Neural progenitor cell (in vitro differentiated cells): ENCODE measurements at regions not wholly inside any gene's neighbourhood (a gene's known extent, or its start where the extent isn't known, plus 50 kb on each side); places are given as distances from the start of the nearest gene placed in this dataset.
"Not testable (repeated sequence)": the region's sequence is repeated elsewhere in the genome, so short reads cannot be mapped to it uniquely, and the experiment has no call there.

Experiments
- DNase-seq: peaks from one replicate; pipeline ENCODE4 v3.0.0-alpha.2; 2016; ENCODE audit warnings: low spot score
- H2AFZ ChIP-seq: fragments of 200-600 bp; sonication (generic); replicated peaks from 2 replicates; pipeline ENCODE4 v1.6.1; 2016; ENCODE audit warnings: antibody characterized with exemption
- H3F3A ChIP-seq: fragments of 200-600 bp; sonication (generic); 2 replicates; pipeline ENCODE4 v1.6.1; 2016; ENCODE audit warnings: antibody characterized with exemption, low read depth
- H3K27ac ChIP-seq: fragments of 200-600 bp; sonication (generic); 2 replicates; pipeline ENCODE4 v1.5.1; 2016; ENCODE audit warnings: mild to moderate bottlenecking
- H3K27me3 ChIP-seq: fragments of 200-600 bp; sonication (generic); 2 replicates; pipeline ENCODE4 v1.6.1; 2016; ENCODE audit warnings: mild to moderate bottlenecking, moderate library complexity
- H3K36me3 ChIP-seq: fragments of 200-600 bp; sonication (generic); 2 replicates; pipeline ENCODE4 v1.5.1; 2016
- H3K4me1 ChIP-seq: fragments of 200-600 bp; sonication (generic); 2 replicates; pipeline ENCODE4 v1.6.1; 2016; ENCODE audit warnings: mixed run types
- H3K4me2 ChIP-seq: fragments of 200-600 bp; sonication (generic); 2 replicates; pipeline ENCODE4 v1.6.1; 2016
- H3K4me3 ChIP-seq: fragments of 200-600 bp; sonication (generic); 2 replicates; pipeline ENCODE4 v1.5.1; 2016
- H3K79me2 ChIP-seq: fragments of 200-600 bp; sonication (generic); 2 replicates; pipeline ENCODE4 v1.6.1; 2016; ENCODE audit warnings: low read depth
- H3K9ac ChIP-seq: fragments of 200-600 bp; sonication (generic); 2 replicates; pipeline ENCODE4 v1.6.1; 2016
- H3K9me3 ChIP-seq: fragments of 200-600 bp; sonication (generic); 2 replicates; pipeline ENCODE4 v1.5.1; 2016; ENCODE audit warnings: low read depth
- H4K20me1 ChIP-seq: fragments of 200-600 bp; sonication (generic); 2 replicates; pipeline ENCODE4 v1.6.1; 2016; ENCODE audit warnings: low read depth
- H3K27ac Mint-ChIP-seq: 3 replicates; pipeline ENCODE4 v1.8.0; 2021; ENCODE audit warnings: mixed read lengths
- H3K27me3 Mint-ChIP-seq: 2 replicates; pipeline ENCODE4 v1.8.0; 2022; ENCODE audit warnings: low read depth, mild to moderate bottlenecking, inconsistent platforms, moderate library complexity, mixed read lengths; ENCODE audit not compliant: insufficient read depth
- H3K36me3 Mint-ChIP-seq: 3 replicates; pipeline ENCODE4 v1.8.0; 2021; ENCODE audit warnings: mixed read lengths
- H3K4me1 Mint-ChIP-seq: 3 replicates; pipeline ENCODE4 v1.8.0; 2021; ENCODE audit warnings: mixed read lengths
- H3K4me3 Mint-ChIP-seq: 3 replicates; pipeline ENCODE4 v1.8.0; 2021; ENCODE audit warnings: mild to moderate bottlenecking, moderate library complexity, mixed read lengths
- H3K9me3 Mint-ChIP-seq: 3 replicates; pipeline ENCODE4 v1.8.0; 2020; ENCODE audit warnings: mixed read lengths
- EZH2 ChIP-seq: fragments of 200-600 bp; sonication (generic); IDR thresholded peaks from 2 replicates; pipeline ENCODE4 v1.6.1; 2017; ENCODE audit warnings: antibody characterized with exemption, mild to moderate bottlenecking, moderate library complexity
- EZH2phosphoT487 ChIP-seq: fragments of 200-600 bp; sonication (generic); IDR thresholded peaks from 2 replicates; pipeline ENCODE4 v1.6.1; 2017; ENCODE audit warnings: antibody characterized with exemption
- TF ChIP-seq, protein P1 (sequence below): fragments of 200-600 bp; sonication (generic); IDR thresholded peaks from 2 replicates; pipeline ENCODE4 v1.5.1; 2017; ENCODE audit warnings: antibody characterized with exemption, mild to moderate bottlenecking

DNA sequence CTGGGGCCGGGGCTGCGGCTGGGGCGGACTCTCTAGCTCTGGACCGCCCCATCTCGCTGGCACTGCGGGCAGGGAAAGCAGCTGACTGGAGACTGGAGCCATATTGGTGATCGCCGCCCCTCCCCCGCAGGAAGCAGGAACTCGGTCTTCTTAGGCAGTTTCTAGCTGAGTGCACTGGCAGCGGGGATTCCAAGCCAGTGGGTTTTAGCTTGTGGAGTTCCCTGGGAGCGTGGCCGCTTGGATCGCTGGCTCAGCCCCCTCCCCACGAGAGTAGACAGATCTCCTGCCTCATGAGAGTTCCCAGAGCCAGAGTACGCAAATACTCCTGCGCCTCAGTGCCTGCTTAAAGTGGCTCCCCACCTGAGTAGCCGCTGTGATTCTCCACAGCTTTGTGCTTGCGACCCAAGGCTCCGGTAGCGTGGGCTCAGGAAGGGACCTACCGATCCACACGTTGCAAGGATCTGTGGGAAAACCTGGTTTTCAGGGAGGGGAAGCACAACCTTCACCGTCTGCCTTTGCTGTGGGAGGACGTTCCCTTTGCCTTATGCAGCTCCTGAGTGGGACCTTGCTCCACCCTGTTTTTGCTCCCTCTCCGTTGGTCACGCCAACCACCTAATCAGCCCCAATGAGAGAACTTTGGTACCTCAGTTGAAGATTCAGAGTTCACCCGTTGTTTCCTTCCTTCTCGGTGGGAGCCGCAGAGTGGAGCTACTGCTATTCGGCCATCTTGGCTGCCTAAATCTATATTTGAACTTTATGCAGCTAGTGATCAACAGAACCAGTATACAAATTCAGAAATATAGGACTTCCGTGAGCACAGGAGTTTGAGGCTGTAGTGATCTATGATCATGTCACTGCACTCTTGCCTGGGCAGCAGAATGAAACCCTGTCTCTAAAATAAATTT is 803.9 kb upstream of the PCDH10 start:
- no peak overlapping the region for H3K4me2 ChIP-seq
- Mint-ChIP-seq H3K27me3 (no peaks in the 10 kb centered on the region), H3K36me3 (no peaks in the 10 kb centered on the region), H3K27ac (no peak overlapping the region), H3K9me3 (peaks cover 3% of the 10 kb centered on the region), H3K4me3 (no peak overlapping the region), H3K4me1 (no peaks in the 10 kb centered on the region)
- no peaks in the 10 kb centered on the region for H3K4me1 ChIP-seq
- H3K79me2 ChIP-seq, result no peaks in the 10 kb centered on the region
- no peaks in the 10 kb centered on the region for H3K27me3 ChIP-seq
- no peaks in the 10 kb centered on the region for H3K9me3 ChIP-seq
- no peak overlapping the region for H3K9ac ChIP-seq
- no peak for DNase-seq
- no peaks in the 10 kb centered on the region for H3F3A ChIP-seq
- H2AFZ ChIP-seq, result no peak overlapping the region
- no peak overlapping the region for H3K27ac ChIP-seq
- no peaks in the 10 kb centered on the region for H3K36me3 ChIP-seq
- H3K4me3 ChIP-seq, result no peak overlapping the region
- no peak for TF ChIP-seq EZH2phosphoT487
- TF ChIP-seq EZH2, result no peak
- TF ChIP-seq, protein P1, sequence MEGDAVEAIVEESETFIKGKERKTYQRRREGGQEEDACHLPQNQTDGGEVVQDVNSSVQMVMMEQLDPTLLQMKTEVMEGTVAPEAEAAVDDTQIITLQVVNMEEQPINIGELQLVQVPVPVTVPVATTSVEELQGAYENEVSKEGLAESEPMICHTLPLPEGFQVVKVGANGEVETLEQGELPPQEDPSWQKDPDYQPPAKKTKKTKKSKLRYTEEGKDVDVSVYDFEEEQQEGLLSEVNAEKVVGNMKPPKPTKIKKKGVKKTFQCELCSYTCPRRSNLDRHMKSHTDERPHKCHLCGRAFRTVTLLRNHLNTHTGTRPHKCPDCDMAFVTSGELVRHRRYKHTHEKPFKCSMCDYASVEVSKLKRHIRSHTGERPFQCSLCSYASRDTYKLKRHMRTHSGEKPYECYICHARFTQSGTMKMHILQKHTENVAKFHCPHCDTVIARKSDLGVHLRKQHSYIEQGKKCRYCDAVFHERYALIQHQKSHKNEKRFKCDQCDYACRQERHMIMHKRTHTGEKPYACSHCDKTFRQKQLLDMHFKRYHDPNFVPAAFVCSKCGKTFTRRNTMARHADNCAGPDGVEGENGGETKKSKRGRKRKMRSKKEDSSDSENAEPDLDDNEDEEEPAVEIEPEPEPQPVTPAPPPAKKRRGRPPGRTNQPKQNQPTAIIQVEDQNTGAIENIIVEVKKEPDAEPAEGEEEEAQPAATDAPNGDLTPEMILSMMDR, result no peak
- H4K20me1 ChIP-seq, result no peaks in the 10 kb centered on the region

DNA sequence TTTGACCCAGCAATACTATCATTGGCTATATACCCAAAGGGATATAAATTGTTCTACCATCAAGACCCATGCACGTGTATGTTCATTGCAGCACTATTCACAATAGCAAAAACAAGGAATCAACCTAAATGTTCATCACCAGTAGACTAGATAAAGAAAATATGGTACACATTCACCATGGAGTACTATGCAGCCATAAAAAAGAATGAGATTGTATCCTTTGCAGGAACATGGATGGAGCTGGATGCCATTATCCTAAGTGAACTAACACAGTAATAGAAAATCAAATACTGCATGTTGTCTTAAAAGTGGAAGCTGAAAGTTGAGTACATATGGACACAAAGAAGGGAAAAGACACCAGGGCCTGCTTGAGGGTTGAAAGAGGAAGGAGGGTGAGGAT is 803.1 kb upstream of the PCDH10 start:
- DNase-seq, result no peak

DNA sequence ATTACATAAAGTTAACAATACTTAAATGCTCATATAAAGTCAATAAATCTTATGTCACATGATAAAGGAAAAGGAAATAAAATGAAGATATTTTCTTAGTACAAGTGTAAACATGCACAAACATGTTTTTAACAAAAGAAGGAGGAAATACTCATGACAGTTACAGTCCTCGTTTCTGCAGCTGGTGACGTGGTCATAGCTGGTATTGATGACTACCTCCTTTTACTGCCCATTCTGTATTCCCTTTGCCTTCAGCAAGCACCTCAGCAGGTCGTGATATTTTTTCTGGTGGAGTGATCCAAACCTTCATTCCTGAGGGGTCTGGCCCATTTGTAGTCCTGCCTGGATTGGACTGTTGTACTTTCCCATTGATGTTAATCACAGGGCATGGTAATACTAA is 797.5 kb upstream of the PCDH10 start:
- not testable (repeated sequence) for H3K9ac ChIP-seq, H3K4me3 Mint-ChIP-seq, H3K4me3 ChIP-seq, H3K4me1 Mint-ChIP-seq, H3K79me2 ChIP-seq, H3K27me3 Mint-ChIP-seq, H3K4me2 ChIP-seq, DNase-seq, H3K27me3 ChIP-seq, H3K4me1 ChIP-seq, H3K27ac Mint-ChIP-seq, H3K9me3 ChIP-seq, H4K20me1 ChIP-seq, H3K36me3 Mint-ChIP-seq, H3K27ac ChIP-seq, H3K36me3 ChIP-seq, H2AFZ ChIP-seq, H3F3A ChIP-seq
- peaks cover 10% of the 10 kb centered on the region for H3K9me3 Mint-ChIP-seq

More for the DNA sequence above, 803.1 kb upstream of the PCDH10 start:
- Histone ChIP-seq H3K9ac (no peak overlapping the region), H2AFZ (no peak overlapping the region), H4K20me1 (no peaks in the 10 kb centered on the region), H3F3A (no peaks in the 10 kb centered on the region), H3K27ac (no peak overlapping the region), H3K4me2 (no peak overlapping the region), H3K36me3 (no peaks in the 10 kb centered on the region), H3K4me3 (no peak overlapping the region), H3K9me3 (no peaks in the 10 kb centered on the region), H3K27me3 (no peaks in the 10 kb centered on the region), H3K79me2 (no peaks in the 10 kb centered on the region), H3K4me1 (no peaks in the 10 kb centered on the region)
- H3K27ac Mint-ChIP-seq, result no peak overlapping the region
- TF ChIP-seq EZH2phosphoT487, result no peak
- TF ChIP-seq, protein P1, result no peak
- no peak for TF ChIP-seq EZH2
- H3K9me3 Mint-ChIP-seq, result peaks cover 3% of the 10 kb centered on the region
- no peak overlapping the region for H3K4me3 Mint-ChIP-seq
- H3K4me1 Mint-ChIP-seq, result no peaks in the 10 kb centered on the region
- H3K27me3 Mint-ChIP-seq, result no peaks in the 10 kb centered on the region
- H3K36me3 Mint-ChIP-seq, result no peaks in the 10 kb centered on the region

DNA sequence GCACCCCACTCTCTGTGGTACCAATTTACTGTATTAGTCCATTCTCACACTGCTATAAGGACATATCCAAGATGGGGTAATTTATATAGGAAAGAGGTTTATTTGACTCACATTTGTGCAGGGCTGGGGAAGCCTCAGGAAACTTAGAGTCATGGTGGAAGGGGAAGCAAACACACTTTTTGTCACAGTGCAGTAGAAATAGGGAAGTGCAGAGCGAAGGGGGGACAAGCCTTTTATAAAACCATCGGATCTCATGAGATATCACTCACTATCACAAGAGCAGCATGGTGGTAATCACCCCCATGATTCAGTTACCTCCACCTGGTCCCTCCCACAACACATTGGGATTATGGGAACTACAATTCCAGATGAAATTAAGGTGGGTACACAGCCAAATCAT is 766.9 kb upstream of the PCDH10 start:
- Mint-ChIP-seq H3K27ac (no peak overlapping the region), H3K36me3 (no peaks in the 10 kb centered on the region), H3K4me3 (no peak overlapping the region), H3K9me3 (no peaks in the 10 kb centered on the region), H3K27me3 (no peaks in the 10 kb centered on the region), H3K4me1 (no peaks in the 10 kb centered on the region)
- Histone ChIP-seq H3K27me3 (no peaks in the 10 kb centered on the region), H3K4me1 (no peaks in the 10 kb centered on the region), H3K27ac (no peak overlapping the region), H3K9ac (no peak overlapping the region), H2AFZ (no peak overlapping the region), H3K36me3 (no peaks in the 10 kb centered on the region), H4K20me1 (no peaks in the 10 kb centered on the region), H3K79me2 (no peaks in the 10 kb centered on the region), H3K4me2 (no peak overlapping the region), H3K9me3 (no peaks in the 10 kb centered on the region), H3F3A (no peaks in the 10 kb centered on the region), H3K4me3 (no peak overlapping the region)
- DNase-seq, result no peak
- TF ChIP-seq EZH2 (no peak), EZH2phosphoT487 (no peak)
- TF ChIP-seq, protein P1, result no peak
